ENCODE measurements at regions not wholly inside any gene's neighbourhood (a gene's known extent, or its start where the extent isn't known, plus 50 kb on each side); places are given as distances from the start of the nearest gene placed in this dataset.
"Not testable (repeated sequence)": the region's sequence is repeated elsewhere in the genome, so short reads cannot be mapped to it uniquely, and the experiment has no call there.

DNA sequence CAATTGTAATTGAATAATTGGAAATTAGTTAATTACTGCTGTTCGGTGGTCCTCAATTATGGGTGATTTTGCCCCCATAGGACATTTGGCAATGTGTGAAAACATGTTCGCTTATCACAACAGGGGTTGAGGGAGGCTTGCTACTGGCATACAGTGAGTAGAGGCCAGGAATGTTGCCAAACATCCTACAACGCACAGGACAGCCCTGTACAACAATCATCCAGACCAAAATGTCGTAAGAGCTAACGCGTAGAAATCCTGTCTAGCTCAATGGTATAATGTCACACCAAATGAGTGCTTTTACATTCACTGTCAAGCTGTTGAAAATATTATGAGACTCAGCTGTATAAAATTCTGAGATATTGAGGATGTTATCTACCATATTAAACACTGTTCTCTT lies 464.4 kb upstream of the TUSC1 start:
- DNase-seq, result no peak

DNA sequence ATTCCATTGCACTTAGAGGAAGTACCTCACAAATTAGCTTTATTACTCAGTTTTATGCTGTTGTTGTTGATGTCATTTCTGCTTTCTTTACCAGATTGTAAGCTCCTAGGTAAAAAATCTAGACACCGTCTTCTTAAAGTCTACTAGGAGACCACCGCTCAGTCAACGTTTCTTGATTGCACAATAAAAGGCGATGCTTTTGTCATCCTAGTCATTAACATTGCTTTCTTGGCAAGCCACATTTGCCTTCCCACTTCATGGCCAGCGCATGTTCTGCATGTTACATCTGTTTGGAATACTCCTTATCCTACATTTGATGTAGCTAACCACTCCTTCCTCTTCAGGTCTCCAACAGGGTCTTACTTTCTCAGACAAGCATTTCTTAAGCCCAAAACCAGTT lies 464.0 kb upstream of the TUSC1 start:
- DNase-seq, result no peak

DNA sequence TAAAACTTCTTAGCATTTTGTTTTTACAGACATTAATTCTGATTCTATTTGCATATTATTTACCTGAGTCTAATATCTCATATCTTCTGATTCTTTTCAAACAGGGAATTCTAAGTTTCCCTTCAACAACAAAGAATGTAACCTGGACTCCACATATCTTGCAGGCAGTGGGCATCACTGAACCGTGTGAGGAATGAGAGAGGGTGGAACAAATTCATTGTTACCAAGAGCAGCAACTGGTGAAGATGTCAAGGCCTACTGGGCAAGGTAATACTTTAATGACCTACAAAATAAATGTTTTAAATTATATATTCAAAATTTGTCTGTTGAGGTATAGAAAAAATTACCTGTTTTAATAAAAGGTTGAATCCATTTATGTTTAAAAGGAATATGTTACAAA lies 455.3 kb upstream of the TUSC1 start:
- DNase-seq, result no peak

DNA sequence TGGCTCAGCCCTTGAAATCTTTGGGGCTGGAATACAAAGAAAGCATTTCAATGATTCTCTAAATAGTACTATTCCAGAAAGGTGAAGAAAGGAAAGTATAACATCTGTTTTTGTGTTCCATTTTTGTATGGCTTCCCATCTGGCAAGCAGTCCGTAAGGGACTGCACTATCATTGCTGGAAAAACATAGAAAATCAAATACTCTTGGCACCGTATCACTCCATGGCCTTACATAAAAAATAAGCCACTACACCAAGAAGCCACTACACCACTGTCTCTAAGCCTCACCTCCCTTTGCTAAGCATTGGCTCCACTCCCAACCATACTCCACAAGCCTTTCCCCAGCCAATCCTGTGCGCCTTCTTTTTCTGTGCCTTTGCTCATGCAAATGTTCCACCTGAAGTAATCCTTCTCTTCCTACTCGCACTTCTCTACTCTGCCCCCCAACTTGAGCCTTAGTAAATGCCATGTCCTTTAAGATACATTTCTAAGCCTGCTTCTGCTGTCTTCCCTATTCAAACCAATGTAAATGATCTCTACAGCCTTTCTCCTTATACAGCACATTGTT lies 454.6 kb upstream of the TUSC1 start:
- no peak for DNase-seq

DNA sequence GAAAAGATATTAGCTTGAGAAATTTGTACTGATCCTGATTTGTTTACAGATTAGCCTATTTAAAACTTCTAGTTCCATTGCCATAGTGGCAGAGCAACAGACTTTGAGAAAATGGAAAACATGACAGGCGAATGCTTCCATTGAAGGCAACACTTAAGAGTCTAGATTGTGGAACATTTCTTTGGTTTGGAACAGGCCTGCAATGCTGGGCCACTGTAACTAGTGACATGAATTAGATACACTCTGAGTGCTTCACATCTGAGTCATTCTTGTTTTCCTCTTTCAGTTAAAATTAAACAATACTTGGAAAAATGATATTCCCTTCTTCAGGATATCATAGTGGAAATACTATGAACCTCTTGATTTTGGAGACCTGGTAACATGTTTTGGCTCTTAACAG lies 453.6 kb upstream of the TUSC1 start:
- DNase-seq, result no peak

DNA sequence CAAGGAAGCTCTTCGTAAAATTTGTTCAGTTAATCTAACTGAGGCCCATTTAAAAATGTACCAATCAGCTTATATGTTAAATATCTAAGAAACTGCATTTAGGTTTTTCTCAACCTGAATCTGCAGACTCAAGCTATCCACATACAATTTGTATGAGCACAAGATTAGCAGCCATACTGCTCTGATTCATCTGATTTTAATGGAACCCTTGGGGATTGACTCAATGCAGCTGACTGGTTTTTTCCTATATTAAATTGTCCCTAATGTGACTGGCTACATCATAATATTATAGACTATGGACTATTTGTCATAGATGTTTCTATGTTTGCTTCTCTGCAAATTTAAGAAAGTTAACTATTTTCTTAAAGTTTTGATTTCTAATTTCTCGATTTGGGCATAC lies 451.0 kb upstream of the TUSC1 start:
- DNase-seq, result no peak

DNA sequence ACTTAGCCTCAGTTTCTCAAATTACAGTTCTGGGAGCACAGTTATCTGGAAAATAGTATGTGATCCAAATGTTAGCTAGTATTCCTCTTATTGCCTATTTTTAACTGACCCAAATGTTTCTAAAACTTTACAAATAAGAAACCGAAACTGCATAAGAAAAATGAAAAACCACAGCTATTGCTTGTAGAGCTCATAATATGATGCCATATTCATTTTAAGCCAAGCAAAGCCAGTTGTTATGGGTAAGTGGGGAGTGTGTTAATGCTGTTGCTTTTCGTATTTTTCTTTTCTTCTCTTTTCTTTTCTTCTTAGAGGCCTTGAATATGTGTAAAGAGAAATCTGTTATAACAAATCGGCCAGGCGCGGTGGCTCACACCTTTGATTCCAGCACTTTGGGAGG lies 447.4 kb upstream of the TUSC1 start:
- no peak for DNase-seq

GRCh38 chr9:26116085-26116484 lies 437.8 kb upstream of the TUSC1 start:
- not testable (repeated sequence) for DNase-seq

- DNase-seq, result no peak
Measured at GRCh38 chr9:26112724-26113123, 434.5 kb upstream of the TUSC1 start.

DNA sequence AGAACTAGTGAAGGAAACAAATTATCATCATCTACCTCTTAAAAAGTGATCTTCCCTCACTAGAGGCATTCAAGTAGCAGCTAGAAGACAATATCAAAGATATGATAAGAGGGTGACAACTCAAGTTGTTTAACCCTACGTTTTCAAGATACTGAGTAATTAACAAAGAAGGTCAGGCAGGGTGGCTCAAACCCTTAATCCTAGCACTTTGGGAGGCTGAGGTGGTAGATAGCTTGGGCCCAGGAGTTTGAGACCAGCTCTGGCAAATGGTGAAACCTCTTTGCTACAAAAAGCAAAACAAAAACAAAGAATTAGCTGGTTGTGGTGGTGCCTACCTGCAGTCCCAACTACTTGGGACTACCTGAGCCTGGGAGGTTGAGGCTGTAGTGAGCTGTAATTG lies 408.2 kb upstream of the TUSC1 start:
- DNase-seq, result no peak

DNA sequence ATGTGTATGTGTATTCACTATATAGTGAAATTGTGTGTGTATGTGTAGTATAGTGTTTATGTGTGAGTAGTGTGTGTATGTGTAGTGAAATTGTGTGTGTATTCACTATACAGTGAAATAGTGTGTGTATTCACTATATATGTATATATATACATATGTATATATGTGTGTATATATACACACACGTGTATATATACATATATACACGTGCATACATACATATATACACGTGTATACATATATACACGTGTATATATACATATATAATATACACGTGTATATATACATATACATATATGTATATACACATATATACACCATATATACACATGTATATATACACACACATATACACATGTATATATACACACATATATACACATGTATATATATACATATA lies 403.6 kb upstream of the TUSC1 start:
- no peak for DNase-seq

GRCh38 chr9:26078706-26079105 lies 400.5 kb upstream of the TUSC1 start:
- no peak for DNase-seq

GRCh38 chr9:26077860-26078259 lies 399.6 kb upstream of the TUSC1 start:
- DNase-seq, result no peak

DNA sequence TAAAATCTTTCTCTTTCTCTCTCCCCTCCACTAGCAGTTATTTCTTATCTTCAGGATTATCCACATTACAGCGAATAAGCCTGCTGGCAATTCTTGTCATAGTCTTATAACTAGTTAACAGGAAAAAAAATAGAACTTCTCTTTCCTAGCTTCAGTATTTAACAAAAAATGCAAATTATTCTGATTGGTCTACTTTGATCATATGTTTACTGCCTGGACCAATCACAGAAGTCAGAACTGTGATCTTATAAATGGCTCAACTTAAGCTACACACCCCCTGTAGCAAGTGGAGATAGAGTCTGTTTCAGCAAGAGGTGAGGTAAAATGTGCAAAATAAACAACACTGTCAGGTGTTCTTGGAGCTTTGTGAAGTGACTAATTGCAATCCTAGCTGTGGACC lies 389.4 kb upstream of the TUSC1 start:
- no peak for DNase-seq

DNA sequence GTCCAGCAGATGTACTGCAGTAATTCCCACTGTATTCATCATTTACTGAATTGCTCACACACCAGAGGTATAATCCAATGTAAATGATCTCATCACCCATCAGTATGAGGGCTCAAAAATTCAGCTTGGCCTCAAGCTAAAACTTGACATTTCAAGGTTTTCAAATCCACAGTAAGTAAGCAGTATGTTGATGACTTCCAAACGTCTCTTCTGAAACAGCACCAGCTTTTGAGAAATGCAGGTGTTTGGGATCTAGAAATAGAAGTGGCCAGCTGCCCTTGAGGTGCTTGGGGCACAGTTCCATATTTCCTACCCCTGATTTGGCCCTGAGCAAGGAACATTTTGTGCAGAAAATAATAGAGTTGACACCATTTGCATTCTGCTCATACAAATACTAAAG lies 388.0 kb upstream of the TUSC1 start:
- DNase-seq, result no peak

DNA sequence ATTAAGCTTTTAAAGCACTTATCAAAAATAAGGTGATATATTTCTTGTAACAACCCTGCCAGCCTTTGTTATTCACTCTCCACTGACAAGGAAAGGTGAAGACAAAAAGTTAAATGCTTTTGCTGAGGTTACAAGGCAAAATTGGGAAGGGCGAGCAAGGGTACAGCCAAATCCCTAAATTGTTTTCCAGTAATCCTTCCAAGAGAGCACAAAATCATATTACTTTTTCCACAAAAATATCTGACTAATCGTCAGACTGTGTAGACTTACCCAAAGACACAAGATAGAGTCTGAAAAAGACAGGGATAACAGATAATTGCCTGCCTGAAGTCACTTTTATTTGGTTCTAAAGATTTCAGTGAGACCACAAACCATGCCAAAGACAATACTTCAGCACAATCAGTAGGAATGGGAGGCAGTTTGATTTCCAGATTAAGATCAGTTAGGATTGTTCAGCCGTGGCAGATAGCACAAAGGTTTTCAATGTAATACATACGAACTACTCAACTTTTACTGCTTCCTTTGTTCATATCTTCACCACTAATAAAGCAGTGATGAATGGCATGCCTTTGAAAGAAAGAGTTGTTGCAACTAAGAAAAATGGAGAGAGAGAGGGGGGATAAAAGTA lies 383.8 kb upstream of the TUSC1 start:
- DNase-seq, result no peak

- no peak for DNase-seq
Measured at GRCh38 chr9:26058111-26058895, 380.1 kb upstream of the TUSC1 start.

DNA sequence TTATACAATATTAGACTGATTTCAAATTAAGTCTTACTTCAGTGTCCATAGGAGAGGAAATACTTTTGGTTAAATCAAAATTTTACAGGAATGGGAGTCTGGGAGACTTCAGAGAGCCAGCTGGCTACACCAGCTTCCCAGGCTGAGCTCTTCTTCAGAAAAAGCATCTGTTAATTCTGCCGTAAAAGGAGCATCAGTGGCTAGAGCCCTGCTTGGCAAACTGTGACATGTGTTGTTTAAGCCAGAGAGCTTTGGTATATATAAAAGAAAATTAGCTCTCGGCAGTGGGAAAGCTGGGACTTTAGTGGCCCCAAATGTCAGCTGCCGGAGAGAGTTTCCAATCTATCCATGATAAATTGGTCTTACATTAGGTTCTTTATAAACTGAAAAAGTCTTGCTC lies 378.8 kb upstream of the TUSC1 start:
- no peak for DNase-seq

DNA sequence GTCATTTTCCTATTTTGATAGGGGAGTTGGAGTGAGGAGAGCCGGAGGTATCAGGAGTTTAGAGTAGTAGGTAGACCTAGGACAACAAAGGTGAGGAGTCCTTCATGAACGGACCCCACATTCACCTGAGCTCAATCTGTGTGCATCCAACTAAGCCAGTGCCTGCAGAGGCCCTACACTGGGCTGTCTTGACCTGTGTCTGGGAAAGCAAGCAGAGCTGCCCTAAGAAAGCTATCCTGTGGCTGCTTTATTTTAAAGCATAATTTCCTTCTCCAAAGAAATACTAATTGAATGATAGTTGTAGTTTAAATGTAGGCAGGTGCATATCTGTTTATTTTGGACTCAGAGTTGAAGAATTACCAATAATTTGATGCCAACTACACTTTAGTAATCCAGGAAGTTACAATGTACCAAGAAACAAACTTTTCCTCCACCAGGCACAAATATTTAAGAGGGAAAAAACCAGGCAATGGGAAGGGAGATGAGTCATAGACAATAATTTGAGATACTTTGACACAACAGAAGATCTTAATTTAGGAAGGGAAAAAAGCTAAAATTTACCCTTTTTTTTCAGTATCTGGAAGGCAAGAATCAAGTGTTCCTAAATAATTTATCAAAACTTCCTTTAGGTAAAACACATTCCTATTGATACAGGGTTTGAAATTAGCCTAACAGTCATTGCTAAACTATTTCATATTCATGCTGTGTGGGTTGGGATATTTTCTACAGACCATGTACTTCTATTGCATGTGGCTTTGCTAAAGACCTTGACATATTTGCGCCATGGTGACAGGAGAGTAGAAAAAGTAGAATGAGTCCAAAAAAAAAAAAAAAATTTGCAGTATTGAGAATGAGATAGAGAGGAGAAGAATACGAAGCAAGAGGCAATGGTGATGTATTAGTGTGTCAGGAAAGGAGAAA lies 376.6 kb upstream of the TUSC1 start:
- no peak for DNase-seq

GRCh38 chr9:26053954-26054353 lies 375.7 kb upstream of the TUSC1 start:
- no peak for DNase-seq

DNA sequence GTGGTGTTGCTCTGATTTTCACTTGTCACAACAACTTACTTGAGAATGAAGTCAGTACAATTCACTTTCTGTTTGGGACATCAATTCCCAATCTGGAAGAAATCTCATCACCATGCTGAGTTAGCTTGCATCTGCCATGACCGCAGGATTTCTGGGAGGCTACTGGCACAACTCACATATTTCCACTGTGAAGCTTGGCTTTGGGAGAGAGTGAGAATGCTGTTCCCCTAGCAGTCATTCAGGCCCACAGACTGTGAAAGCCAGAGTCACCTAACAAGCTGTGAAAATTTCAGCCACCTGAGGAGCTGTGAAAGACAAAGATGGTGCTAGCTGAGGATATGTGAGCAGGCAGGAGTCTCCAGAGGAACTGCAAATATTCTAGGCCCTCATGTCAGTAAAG lies 365.2 kb upstream of the TUSC1 start:
- DNase-seq, result no peak

- DNase-seq, result no peak
Measured at GRCh38 chr9:26034786-26035185, 356.5 kb upstream of the TUSC1 start.

DNA sequence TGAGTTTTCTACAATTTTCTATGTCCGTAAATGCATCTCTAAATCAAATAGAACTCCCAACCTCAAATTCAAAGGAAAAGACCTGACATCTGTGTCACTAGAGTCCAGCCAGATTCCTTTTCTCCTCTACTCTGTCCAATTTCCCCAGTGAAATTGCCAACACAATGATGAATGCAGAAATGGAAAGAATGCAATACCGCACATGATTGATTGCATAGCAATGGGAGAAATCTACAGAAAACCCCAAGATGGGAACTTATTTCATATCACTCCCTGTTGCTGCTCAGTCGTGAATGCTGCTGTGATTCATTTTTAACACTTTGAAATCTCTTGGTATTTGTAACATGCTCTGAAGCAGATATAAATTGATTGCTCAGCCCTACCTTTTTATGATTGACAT lies 355.1 kb upstream of the TUSC1 start:
- no peak for DNase-seq

Data from NCI-H1930 (cell line).